Testis (tissue), 2 donors: ENCODE measurements at regions not wholly inside any gene's neighbourhood (a gene's known extent, or its start where the extent isn't known, plus 50 kb on each side); places are given as distances from the start of the nearest gene placed in this dataset.
"Not testable (repeated sequence)": the region's sequence is repeated elsewhere in the genome, so short reads cannot be mapped to it uniquely, and the experiment has no call there.

Source experiments
- DNase-seq: peaks from one replicate; pipeline ENCODE4 v3.0.0-alpha.2; 2019
- H3K27ac ChIP-seq, 2 donors: fragments of 200-600 bp; sonication (generic); one replicate each; pipeline ENCODE4 v1.5.1; 2019
- H3K27me3 ChIP-seq: fragments of 200-600 bp; sonication (generic); one replicate; pipeline ENCODE4 v1.5.1; 2019
- H3K36me3 ChIP-seq: fragments of 200-600 bp; sonication (generic); one replicate; pipeline ENCODE4 v1.5.1; 2017; ENCODE audit warnings: low read depth; ENCODE audit errors: missing control alignments
- H3K4me1 ChIP-seq: fragments of 200-600 bp; sonication (generic); one replicate; pipeline ENCODE4 v1.5.1; 2019
- H3K4me3 ChIP-seq, 2 donors: fragments of 200-600 bp; sonication (generic); one replicate each; pipeline ENCODE4 v1.5.1; 2017 to 2019
- H3K9me3 ChIP-seq: fragments of 200-600 bp; sonication (generic); one replicate; pipeline ENCODE4 v1.5.1; 2017
- CTCF ChIP-seq, 3 experiments: fragments of 450-650 bp in 2 of 3; fragments of 200-600 bp in 1 of 3; sonication (generic) in 1 of 3; IDR thresholded peaks; one replicate each; pipeline ENCODE4 v1.5.1; 2016 to 2019; ENCODE audit warnings: antibody characterized with exemption in 3 of 3, mild to moderate bottlenecking in 2 of 3, moderate library complexity in 1 of 3
- POLR2A ChIP-seq: fragments of 450-650 bp; IDR thresholded peaks from one replicate; pipeline ENCODE4 v1.6.1; 2017; ENCODE audit warnings: antibody characterized with exemption, mild to moderate bottlenecking, moderate library complexity
- WGBS, 2 donors: methylation state at CpG; one replicate each; pipeline ENCODE4 v1.1.5; 2018; 5-methylcytosine and 5-hydroxymethylcytosine counted together
- intact Hi-C: fragments of 100-400 bp; cut with DNase I; formaldehyde crosslinking; loops from one replicate; pipeline ENCODE4 v1.15.1; 2023; ENCODE audit warnings: low total_unique reads

GRCh38 chr1:198417039-198417438, 123.4 kb downstream of the ATP6V1G3 start:
- TF ChIP-seq CTCF (IDR thresholded peaks at IDR 0.05) (no peak), POLR2A (no peak)
- no peaks in the 10 kb centered on the region for H3K9me3 ChIP-seq
- H3K36me3 ChIP-seq, result no peaks in the 10 kb centered on the region
- no peak for DNase-seq
- H3K4me3 ChIP-seq, result no peak overlapping the region
- no peaks in the 10 kb centered on the region for H3K4me1 ChIP-seq
- intact Hi-C loops, result no loop called here
- H3K27me3 ChIP-seq, result no peaks in the 10 kb centered on the region
- H3K27ac ChIP-seq, result no peak overlapping the region

- no peak for TF ChIP-seq POLR2A
- TF ChIP-seq CTCF (IDR thresholded peaks at IDR 0.05), result no peak
- 52 to 57% methylated on average over 3 of the region's 3 CpGs for WGBS, 2 donors
- Histone ChIP-seq H3K36me3 (no peaks in the 10 kb centered on the region), H3K27ac (no peak overlapping the region), H3K9me3 (no peaks in the 10 kb centered on the region), H3K27me3 (no peaks in the 10 kb centered on the region), H3K4me1 (no peaks in the 10 kb centered on the region), H3K4me3 (no peak overlapping the region)
- no peak for DNase-seq
- intact Hi-C loops, result no loop called here
Measured at GRCh38 chr1:198416296-198416695, 124.2 kb downstream of the ATP6V1G3 start.

- H3K27me3 ChIP-seq, result no peaks in the 10 kb centered on the region
- H3K4me1 ChIP-seq, result no peaks in the 10 kb centered on the region
- intact Hi-C loops, result no loop called here
- H3K9me3 ChIP-seq, result no peaks in the 10 kb centered on the region
- H3K36me3 ChIP-seq, result no peaks in the 10 kb centered on the region
- no peak for TF ChIP-seq CTCF (IDR thresholded peaks at IDR 0.05)
- no peak for TF ChIP-seq POLR2A
- DNase-seq, result no peak
- no peak overlapping the region for H3K27ac ChIP-seq
- no peak overlapping the region for H3K4me3 ChIP-seq
Measured at GRCh38 chr1:198411240-198411639, 129.2 kb downstream of the ATP6V1G3 start.

- TF ChIP-seq CTCF (IDR thresholded peaks at IDR 0.05), result no peak
- no peak for TF ChIP-seq POLR2A
- intact Hi-C loops, result no loop called here
- Histone ChIP-seq H3K27ac (no peak overlapping the region), H3K4me3 (no peak overlapping the region), H3K4me1 (no peaks in the 10 kb centered on the region), H3K36me3 (no peaks in the 10 kb centered on the region), H3K27me3 (no peaks in the 10 kb centered on the region), H3K9me3 (no peaks in the 10 kb centered on the region)
- DNase-seq, result no peak
- WGBS, 2 donors, result 86 to 93% methylated on average over 2 of the region's 2 CpGs
Measured at GRCh38 chr1:198408716-198409115, 131.8 kb downstream of the ATP6V1G3 start.

GRCh38 chr1:198404632-198405031, 135.8 kb downstream of the ATP6V1G3 start:
- H3K9me3 ChIP-seq, H3K4me3 ChIP-seq, H3K4me1 ChIP-seq, H3K27me3 ChIP-seq, H3K27ac ChIP-seq, intact Hi-C loops, H3K36me3 ChIP-seq: not testable (repeated sequence)
- WGBS, 2 donors, result 89 to 91% methylated on average over 7 to 8 of the region's 8 CpGs
- DNase-seq, result peak; percentile 13
